CD4-positive, alpha-beta memory T cell (primary cell): ENCODE measurements at regions not wholly inside any gene's neighbourhood (a gene's known extent, or its start where the extent isn't known, plus 50 kb on each side); places are given as distances from the start of the nearest gene placed in this dataset.

Experiments used
- CTCF ChIA-PET: fragments of 350-600 bp; sonication (Branson Sonifier 250); formaldehyde crosslinking; loops from one replicate; lab custom pipeline; 2021; ENCODE audit warnings: inconsistent platforms; ENCODE audit not compliant: partially characterized antibody; lab: Charles Lee
- POLR2A ChIA-PET: fragments of 350-600 bp; sonication (Branson Sonifier 250); formaldehyde crosslinking; loops from one replicate; lab custom pipeline; 2021; ENCODE audit not compliant: partially characterized antibody; lab: Charles Lee
- DNase-seq, 5 donors: peaks; one replicate each; pipeline versions ENCODE4 v3.0.0 to v3.0.0-alpha.2; 2020 to 2022; ENCODE audit warnings: mixed read lengths in 1 of 5
- H3K27ac ChIP-seq: one replicate; pipeline ENCODE4 v1.7.0; 2013; ENCODE audit warnings: low read depth, low read length
- H3K27me3 ChIP-seq: 2 replicates; pipeline ENCODE4 v1.7.0; 2013; ENCODE audit warnings: mild to moderate bottlenecking, low read length, moderate library complexity; ENCODE audit not compliant: insufficient read depth
- H3K36me3 ChIP-seq: 2 replicates; pipeline ENCODE4 v1.7.0; 2013; ENCODE audit warnings: mild to moderate bottlenecking, low read length, moderate library complexity; ENCODE audit not compliant: insufficient read depth
- H3K4me1 ChIP-seq: 2 replicates; pipeline ENCODE4 v1.7.0; 2013; ENCODE audit warnings: mild to moderate bottlenecking, low read length, moderate library complexity; ENCODE audit not compliant: insufficient read depth
- H3K4me3 ChIP-seq, 2 donors: one replicate each; pipeline ENCODE4 v1.7.0; 2013; ENCODE audit warnings: low read length in 2 of 2, mild to moderate bottlenecking in 1 of 2
- H3K9me3 ChIP-seq, 2 donors: one replicate each; pipeline ENCODE4 v1.7.0; 2013; ENCODE audit warnings: low read length in 2 of 2, control low read depth in 1 of 2; ENCODE audit not compliant: control insufficient read depth in 1 of 2
- H3K27ac Mint-ChIP-seq, 7 donors: one replicate each; pipeline ENCODE4 v1.8.0; 2020 to 2021; ENCODE audit warnings: mixed read lengths in 7 of 7, mild to moderate bottlenecking in 6 of 7, inconsistent platforms in 3 of 7, moderate library complexity in 3 of 7
- H3K27me3 Mint-ChIP-seq, 2 donors: one replicate each; pipeline ENCODE4 v1.8.0; 2020 to 2021; ENCODE audit warnings: mixed read lengths in 2 of 2
- H3K36me3 Mint-ChIP-seq, 2 donors: one replicate each; pipeline ENCODE4 v1.8.0; 2020 to 2021; ENCODE audit warnings: mixed read lengths in 2 of 2, inconsistent platforms in 1 of 2, mild to moderate bottlenecking in 1 of 2
- H3K4me1 Mint-ChIP-seq, 4 donors: one replicate each; pipeline ENCODE4 v1.8.0; 2020 to 2021; ENCODE audit warnings: mixed read lengths in 4 of 4, mild to moderate bottlenecking in 1 of 4
- H3K4me3 Mint-ChIP-seq, 8 donors: one replicate each; pipeline ENCODE4 v1.8.0; 2020 to 2021; ENCODE audit warnings: mixed read lengths in 8 of 8, mild to moderate bottlenecking in 7 of 8, moderate library complexity in 6 of 8, inconsistent platforms in 3 of 8
- H3K9me3 Mint-ChIP-seq, 8 donors: one replicate each; pipeline ENCODE4 v1.8.0; 2020 to 2021; ENCODE audit warnings: mixed read lengths in 8 of 8, mild to moderate bottlenecking in 5 of 8, inconsistent platforms in 3 of 8, moderate library complexity in 1 of 8
- intact Hi-C: fragments of 100-400 bp; cut with micrococcal nuclease; formaldehyde crosslinking; loops from one replicate; pipeline ENCODE4 v1.15.1; 2023

GRCh38 chr14:101282418-101282817 lies 278.9 kb upstream of the DIO3 start:
- Mint-ChIP-seq H3K27ac (no peak overlapping the region), H3K27me3 (peaks cover 14 to 19% of the 10 kb centered on the region in 2 donors), H3K36me3 (no peaks in the 10 kb centered on the region), H3K4me3 (no peak overlapping the region), H3K9me3 (peaks cover 0 to 14% (median 8%) of the 10 kb centered on the region in 8 donors), H3K4me1 (no peaks in the 10 kb centered on the region)
- no peaks in the 10 kb centered on the region for H3K27me3 ChIP-seq
- ChIA-PET CTCF (no interaction called here), POLR2A (no interaction called here)
- no peak overlapping the region for H3K27ac ChIP-seq
- DNase-seq, result no peak
- H3K9me3 ChIP-seq, result no peaks in the 10 kb centered on the region
- no peak overlapping the region for H3K4me3 ChIP-seq
- intact Hi-C loops, result no loop called here
- H3K4me1 ChIP-seq, result no peaks in the 10 kb centered on the region
- no peaks in the 10 kb centered on the region for H3K36me3 ChIP-seq

GRCh38 chr14:101284711-101285110 lies 276.6 kb upstream of the DIO3 start:
- Mint-ChIP-seq H3K27ac (no peak overlapping the region), H3K36me3 (no peaks in the 10 kb centered on the region), H3K9me3 (peaks cover 0 to 4% (median under 1%) of the 10 kb centered on the region in 8 donors), H3K4me1 (no peaks in the 10 kb centered on the region), H3K4me3 (no peak overlapping the region), H3K27me3 (peaks cover 10 to 25% of the 10 kb centered on the region in 2 donors)
- intact Hi-C loops, result no loop called here
- no peaks in the 10 kb centered on the region for H3K36me3 ChIP-seq
- H3K9me3 ChIP-seq, result no peaks in the 10 kb centered on the region
- DNase-seq, result no peak
- ChIA-PET CTCF (no interaction called here), POLR2A (no interaction called here)
- no peak overlapping the region for H3K4me3 ChIP-seq
- H3K27me3 ChIP-seq, result no peaks in the 10 kb centered on the region
- no peak overlapping the region for H3K27ac ChIP-seq
- H3K4me1 ChIP-seq, result no peaks in the 10 kb centered on the region

GRCh38 chr14:101286271-101287018 lies 274.9 kb upstream of the DIO3 start:
- Mint-ChIP-seq H3K36me3 (no peaks in the 10 kb centered on the region), H3K27ac (no peak overlapping the region), H3K4me3 (no peak overlapping the region), H3K4me1 (no peaks in the 10 kb centered on the region), H3K27me3 (peaks cover 9 to 30% of the 10 kb centered on the region in 2 donors), H3K9me3 (peaks cover 0 to 4% (median 0%) of the 10 kb centered on the region in 8 donors)
- no peak overlapping the region for H3K27ac ChIP-seq
- no peak for DNase-seq
- POLR2A ChIA-PET, result no interaction called here
- intact Hi-C loops, result no loop called here
- no peaks in the 10 kb centered on the region for H3K27me3 ChIP-seq
- H3K4me1 ChIP-seq, result no peaks in the 10 kb centered on the region
- CTCF ChIA-PET, result no interaction called here
- no peaks in the 10 kb centered on the region for H3K9me3 ChIP-seq
- no peaks in the 10 kb centered on the region for H3K36me3 ChIP-seq
- no peak overlapping the region for H3K4me3 ChIP-seq

GRCh38 chr14:101288436-101289229 lies 272.7 kb upstream of the DIO3 start:
- no peaks in the 10 kb centered on the region for H3K36me3 ChIP-seq
- no peaks in the 10 kb centered on the region for H3K36me3 Mint-ChIP-seq
- POLR2A ChIA-PET, result no interaction called here
- peaks cover 13 to 38% of the 10 kb centered on the region in 2 donors for H3K27me3 Mint-ChIP-seq
- peaks cover 0 to 2% (median 0%) of the 10 kb centered on the region in 8 donors for H3K9me3 Mint-ChIP-seq
- no peak overlapping the region for H3K27ac Mint-ChIP-seq
- no peak for DNase-seq
- H3K4me1 Mint-ChIP-seq, result no peaks in the 10 kb centered on the region
- intact Hi-C loops, result no loop called here
- H3K4me3 ChIP-seq, result no peak overlapping the region
- no peak overlapping the region for H3K4me3 Mint-ChIP-seq
- CTCF ChIA-PET, result no interaction called here
- H3K4me1 ChIP-seq, result no peaks in the 10 kb centered on the region
- no peak overlapping the region for H3K27ac ChIP-seq
- no peaks in the 10 kb centered on the region for H3K9me3 ChIP-seq
- H3K27me3 ChIP-seq, result no peaks in the 10 kb centered on the region

- DNase-seq, result no peak
- peaks cover 0 to 1% (median 0%) of the 10 kb centered on the region in 8 donors for H3K9me3 Mint-ChIP-seq
These were observed 272.0 kb upstream of the DIO3 start for GRCh38 chr14:101289230-101289690.

GRCh38 chr14:101289911-101290310 lies 271.4 kb upstream of the DIO3 start:
- no peaks in the 10 kb centered on the region for H3K4me1 ChIP-seq
- no peak for DNase-seq
- intact Hi-C loops, result no loop called here
- ChIA-PET CTCF (no interaction called here), POLR2A (no interaction called here)
- H3K36me3 ChIP-seq, result no peaks in the 10 kb centered on the region
- H3K27ac ChIP-seq, result no peak overlapping the region
- Mint-ChIP-seq H3K9me3 (peaks cover 0 to 6% (median 0%) of the 10 kb centered on the region in 8 donors), H3K36me3 (no peaks in the 10 kb centered on the region), H3K27me3 (peaks cover 14 to 35% of the 10 kb centered on the region in 2 donors), H3K4me3 (no peak overlapping the region), H3K4me1 (no peaks in the 10 kb centered on the region), H3K27ac (no peak overlapping the region)
- H3K9me3 ChIP-seq, result no peaks in the 10 kb centered on the region
- H3K27me3 ChIP-seq, result no peaks in the 10 kb centered on the region
- no peak overlapping the region for H3K4me3 ChIP-seq

More at GRCh38 chr14:101289230-101289690, 272.0 kb upstream of the DIO3 start:
- CTCF ChIA-PET, result no interaction called here
- no peaks in the 10 kb centered on the region for H3K36me3 ChIP-seq
- H3K9me3 ChIP-seq, result no peaks in the 10 kb centered on the region
- H3K4me1 ChIP-seq, result no peaks in the 10 kb centered on the region
- no peaks in the 10 kb centered on the region for H3K36me3 Mint-ChIP-seq
- no peak overlapping the region for H3K4me3 Mint-ChIP-seq
- H3K27ac ChIP-seq, result no peak overlapping the region
- H3K27me3 ChIP-seq, result no peaks in the 10 kb centered on the region
- no peak overlapping the region for H3K27ac Mint-ChIP-seq
- no peaks in the 10 kb centered on the region for H3K4me1 Mint-ChIP-seq
- intact Hi-C loops, result no loop called here
- no peak overlapping the region for H3K4me3 ChIP-seq
- H3K27me3 Mint-ChIP-seq, result peaks cover 12 to 35% of the 10 kb centered on the region in 2 donors
- POLR2A ChIA-PET, result no interaction called here

GRCh38 chr14:101290611-101291010 lies 270.7 kb upstream of the DIO3 start:
- no peaks in the 10 kb centered on the region for H3K4me1 Mint-ChIP-seq
- H3K36me3 ChIP-seq, result no peaks in the 10 kb centered on the region
- POLR2A ChIA-PET, result no interaction called here
- H3K9me3 Mint-ChIP-seq, result peaks cover 0 to 7% (median 0%) of the 10 kb centered on the region in 8 donors
- H3K9me3 ChIP-seq, result no peaks in the 10 kb centered on the region
- no peak overlapping the region for H3K4me3 ChIP-seq
- H3K27ac ChIP-seq, result no peak overlapping the region
- no peaks in the 10 kb centered on the region for H3K4me1 ChIP-seq
- H3K27ac Mint-ChIP-seq, result no peak overlapping the region
- H3K4me3 Mint-ChIP-seq, result no peak overlapping the region
- CTCF ChIA-PET, result no interaction called here
- DNase-seq, result no peak
- peaks cover 14 to 31% of the 10 kb centered on the region in 2 donors for H3K27me3 Mint-ChIP-seq
- H3K27me3 ChIP-seq, result no peaks in the 10 kb centered on the region
- H3K36me3 Mint-ChIP-seq, result no peaks in the 10 kb centered on the region
- intact Hi-C loops, result no loop called here
